Smooth muscle cell of the brain vasculature (primary cell): ENCODE measurements at regions not wholly inside any gene's neighbourhood (a gene's known extent, or its start where the extent isn't known, plus 50 kb on each side); places are given as distances from the start of the nearest gene placed in this dataset.
"Not testable (repeated sequence)": the region's sequence is repeated elsewhere in the genome, so short reads cannot be mapped to it uniquely, and the experiment has no call there.

Experiments
- DNase-seq: peaks from one replicate; pipeline ENCODE4 v3.0.0-alpha.2; 2012; ENCODE audit warnings: low read depth, low spot score

DNA sequence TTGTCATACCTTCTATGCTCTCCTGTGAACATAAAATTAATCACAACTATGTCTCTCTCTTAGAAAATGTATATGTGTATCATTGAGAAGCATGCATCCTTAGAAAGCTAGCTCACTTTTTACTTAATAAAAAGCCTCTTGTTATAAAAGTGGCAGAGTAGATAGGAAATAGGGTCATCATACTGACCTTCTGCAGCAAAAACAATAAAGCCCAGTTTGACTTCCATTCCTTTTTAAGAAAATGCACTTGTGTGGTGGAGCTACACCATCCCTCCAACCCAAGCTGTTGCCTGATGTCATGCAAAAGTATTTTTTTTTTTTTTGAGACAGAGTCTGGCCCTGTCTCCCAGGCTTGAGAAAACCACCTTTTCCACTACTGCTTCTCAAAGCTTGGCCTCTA, 393.3 kb downstream of the LIG4 start:
- DNase-seq, result no peak

GRCh38 chr13:107821492-107821891, 393.8 kb downstream of the LIG4 start:
- no peak for DNase-seq

DNA sequence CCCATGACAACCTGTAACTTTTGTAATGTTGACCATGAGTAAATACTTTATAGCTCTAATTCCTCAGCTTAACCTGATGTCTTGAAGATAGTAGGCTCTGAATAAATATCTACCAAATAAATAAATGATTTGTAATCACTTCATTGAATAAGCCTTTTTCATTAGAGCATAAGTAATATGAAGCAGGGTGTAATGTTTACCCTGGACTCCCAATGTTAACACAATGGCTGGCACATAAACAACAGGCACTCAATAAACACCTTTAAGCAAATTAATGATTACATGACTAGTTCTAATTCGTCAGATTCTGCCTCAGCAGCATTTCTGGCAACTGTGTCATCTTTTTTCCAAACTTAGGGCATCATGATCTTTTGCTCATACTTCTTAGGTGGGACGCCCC, 396.3 kb downstream of the LIG4 start:
- no peak for DNase-seq

GRCh38 chr13:107817647-107818287, 397.6 kb downstream of the LIG4 start:
- no peak for DNase-seq

DNA sequence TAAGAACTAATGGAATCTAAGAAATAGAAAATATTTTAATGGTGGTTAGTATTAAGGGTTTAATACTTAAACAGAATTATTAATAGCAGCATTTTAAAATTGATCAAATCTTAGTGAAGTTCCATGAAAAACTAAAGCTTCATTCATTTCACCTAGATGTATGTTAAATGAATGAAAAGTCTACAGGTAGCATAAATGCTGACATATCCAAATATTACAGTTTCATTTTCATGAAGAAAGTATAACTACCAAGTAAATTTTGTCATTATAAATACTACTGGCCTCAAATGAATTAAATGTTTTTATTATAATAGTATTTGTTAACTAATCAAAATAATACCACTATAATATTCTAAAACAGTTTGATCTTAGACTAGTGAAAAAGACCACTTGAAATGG, 403.3 kb downstream of the LIG4 start:
- no peak for DNase-seq

- no peak for DNase-seq
Measured at GRCh38 chr13:107811233-107812013, 403.9 kb downstream of the LIG4 start.

GRCh38 chr13:107809125-107809524, 406.2 kb downstream of the LIG4 start:
- DNase-seq, result no peak

GRCh38 chr13:107808389-107808788, 406.9 kb downstream of the LIG4 start:
- DNase-seq, result no peak

- DNase-seq, result no peak
Measured at GRCh38 chr13:107807306-107808073, 407.8 kb downstream of the LIG4 start.

DNA sequence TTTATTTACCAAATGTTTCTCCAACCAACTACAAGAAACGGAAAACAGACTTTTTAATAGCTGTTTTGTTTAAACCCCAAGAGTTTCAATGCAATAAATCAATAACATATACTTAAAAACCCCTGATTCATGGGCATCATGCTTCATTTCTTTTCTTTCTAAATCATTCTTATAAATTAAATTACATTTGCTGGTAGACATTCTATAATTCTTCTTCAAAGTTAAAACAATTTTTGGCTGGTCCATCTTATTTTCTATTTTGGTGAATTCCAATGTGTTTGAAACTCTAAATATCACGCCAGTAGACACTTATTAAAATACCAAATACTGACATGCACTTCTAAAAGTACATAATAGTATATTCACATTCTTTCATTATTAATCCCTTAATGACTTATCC, 408.6 kb downstream of the LIG4 start:
- no peak for DNase-seq

GRCh38 chr13:107803822-107804495, 411.4 kb downstream of the LIG4 start:
- DNase-seq, result no peak

DNA sequence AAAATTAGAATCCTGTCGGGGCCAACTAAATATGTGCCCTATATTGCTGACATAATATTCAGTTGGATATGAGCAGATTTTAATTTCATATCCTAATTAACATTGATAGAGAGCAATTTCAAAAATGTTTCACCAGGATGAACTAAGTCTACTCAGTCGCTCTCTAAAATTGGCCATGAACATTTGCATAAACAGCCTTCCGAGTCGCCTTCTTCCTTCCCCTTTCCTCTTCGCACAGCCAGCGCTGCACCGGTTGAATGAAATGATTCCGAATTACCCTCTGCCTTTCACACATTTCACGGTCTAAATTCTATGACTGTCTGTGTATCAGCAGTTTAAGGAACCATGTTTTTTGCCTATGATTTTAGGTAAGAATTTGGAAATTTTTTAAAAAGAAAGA, 413.7 kb downstream of the LIG4 start:
- no peak for DNase-seq

DNA sequence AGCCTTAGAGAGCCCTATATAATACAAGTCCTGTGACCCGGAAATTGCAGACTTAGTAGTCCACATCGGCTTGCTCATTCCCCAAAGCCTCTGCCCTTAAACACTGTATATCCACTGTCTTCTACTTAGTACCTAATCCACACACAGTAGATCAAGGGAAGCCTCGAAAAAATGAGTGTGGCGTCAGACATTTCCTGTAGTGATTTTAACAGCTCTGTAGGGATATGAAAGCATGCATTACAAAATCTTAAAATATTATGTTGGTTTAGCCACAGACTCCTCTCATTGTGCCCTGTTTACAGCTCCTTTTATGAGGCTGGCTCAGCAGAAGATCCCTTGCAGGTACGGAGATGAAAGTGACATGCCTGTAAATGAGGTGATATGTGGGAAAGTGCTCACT, 416.3 kb downstream of the LIG4 start:
- no peak for DNase-seq

DNA sequence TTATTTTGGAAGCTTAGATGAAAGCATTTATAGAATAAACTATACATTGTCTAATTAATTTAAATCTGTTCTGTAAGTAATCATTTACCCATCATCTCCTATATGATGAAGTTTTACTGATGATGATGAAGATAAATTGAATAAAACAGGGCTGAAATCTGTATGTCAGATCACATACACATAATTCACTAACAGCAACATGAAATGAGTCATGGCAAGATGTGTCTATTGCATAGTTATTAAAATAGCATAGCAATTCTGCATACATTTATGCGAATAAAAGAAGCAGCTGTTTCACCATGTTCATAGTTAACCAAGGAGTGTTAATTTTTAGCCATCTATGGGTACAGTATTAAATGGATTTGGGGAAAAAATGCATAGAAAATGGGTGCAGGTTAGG, 424.9 kb downstream of the LIG4 start:
- no peak for DNase-seq

DNA sequence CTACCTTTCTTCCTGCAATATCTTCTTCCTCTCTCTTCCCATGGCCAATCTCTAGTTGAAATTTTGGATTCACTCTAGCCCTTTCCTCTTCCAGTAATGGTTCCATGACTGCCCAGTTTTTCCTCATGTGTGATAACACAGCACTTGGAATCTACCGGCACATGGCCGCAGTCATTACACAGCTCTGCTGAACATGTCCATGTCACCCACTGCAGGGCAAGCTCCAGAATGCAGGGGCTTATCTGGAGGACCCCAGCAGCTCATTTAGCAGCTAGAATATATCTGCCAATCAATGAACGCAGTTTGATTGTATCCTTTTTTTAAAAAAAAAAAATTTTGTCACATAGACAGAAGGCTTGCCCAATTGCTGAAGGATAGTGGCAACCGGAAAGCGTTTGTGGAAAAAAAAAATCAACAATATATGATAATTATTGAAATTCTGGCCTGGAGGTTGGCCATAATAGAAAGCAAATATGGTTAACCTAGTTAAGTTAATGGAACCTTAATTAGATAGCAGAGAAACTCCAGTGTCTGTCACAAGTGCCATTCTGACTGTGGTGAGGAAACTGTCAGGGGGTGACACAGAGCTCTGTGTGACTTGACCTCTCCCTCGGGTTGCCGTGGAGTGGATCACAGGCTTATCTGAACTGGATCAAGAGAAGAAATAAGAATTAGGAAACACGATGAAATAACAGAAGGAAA, 426.7 kb downstream of the LIG4 start:
- no peak for DNase-seq

- DNase-seq, result not testable (repeated sequence)
Measured at GRCh38 chr13:107782646-107783045, 432.7 kb downstream of the LIG4 start.

DNA sequence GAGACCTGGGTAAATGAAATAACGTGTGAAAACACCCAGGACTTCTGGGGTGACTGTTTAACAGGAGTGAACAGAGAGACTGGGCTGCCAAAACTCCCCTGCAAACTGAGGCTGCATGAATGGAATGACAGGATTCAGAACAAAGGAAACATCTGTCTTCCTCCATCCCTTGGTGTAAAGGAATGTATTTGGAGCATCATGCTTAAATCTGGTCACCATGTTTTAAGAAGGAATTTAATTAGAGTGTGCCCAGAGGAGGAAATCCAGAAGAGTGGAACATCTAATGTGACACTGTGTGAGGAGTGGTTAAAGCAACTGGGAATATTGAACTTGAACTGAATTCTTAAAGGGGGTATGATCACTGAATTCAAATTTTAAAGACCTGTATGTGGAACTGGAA, 437.2 kb downstream of the LIG4 start:
- no peak for DNase-seq

DNA sequence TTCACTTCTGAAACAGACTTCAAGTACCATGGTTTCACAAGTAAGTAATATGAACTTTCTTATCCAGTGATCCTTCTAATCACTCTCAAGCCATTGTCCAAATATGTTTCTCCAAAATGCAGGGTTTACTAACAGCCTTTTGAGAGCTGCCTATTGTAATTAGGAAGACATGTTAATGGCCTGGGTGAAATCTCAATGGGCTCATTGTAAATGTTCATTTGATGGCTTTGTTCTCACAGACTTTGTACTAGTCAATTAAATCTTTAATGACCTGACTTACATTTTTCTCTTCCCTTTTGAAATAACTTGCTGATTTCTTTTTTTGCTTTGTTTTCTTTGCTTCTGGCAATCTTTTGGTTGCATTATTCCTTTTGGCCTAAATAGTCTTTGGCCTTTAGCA, 444.8 kb downstream of the LIG4 start:
- DNase-seq, result no peak

DNA sequence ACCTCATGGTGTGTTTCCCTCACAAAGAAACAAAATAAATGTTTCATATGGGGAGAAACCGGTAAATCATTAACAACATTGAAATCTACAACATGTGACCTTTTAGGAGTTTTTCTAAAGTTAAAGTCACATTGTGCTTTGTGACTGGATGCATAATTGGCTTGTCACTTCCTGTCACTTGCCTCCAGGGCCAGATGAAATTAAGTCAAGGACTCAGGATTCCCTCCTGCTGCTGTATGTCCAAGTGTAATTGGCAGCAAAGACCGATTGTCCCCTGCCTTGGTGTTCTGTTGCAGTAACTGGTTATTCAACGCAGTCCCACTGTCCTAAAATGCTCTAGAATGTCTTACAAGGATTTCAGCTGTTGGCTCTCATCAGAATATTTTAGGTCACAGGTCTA, 448.2 kb downstream of the LIG4 start:
- no peak for DNase-seq

DNA sequence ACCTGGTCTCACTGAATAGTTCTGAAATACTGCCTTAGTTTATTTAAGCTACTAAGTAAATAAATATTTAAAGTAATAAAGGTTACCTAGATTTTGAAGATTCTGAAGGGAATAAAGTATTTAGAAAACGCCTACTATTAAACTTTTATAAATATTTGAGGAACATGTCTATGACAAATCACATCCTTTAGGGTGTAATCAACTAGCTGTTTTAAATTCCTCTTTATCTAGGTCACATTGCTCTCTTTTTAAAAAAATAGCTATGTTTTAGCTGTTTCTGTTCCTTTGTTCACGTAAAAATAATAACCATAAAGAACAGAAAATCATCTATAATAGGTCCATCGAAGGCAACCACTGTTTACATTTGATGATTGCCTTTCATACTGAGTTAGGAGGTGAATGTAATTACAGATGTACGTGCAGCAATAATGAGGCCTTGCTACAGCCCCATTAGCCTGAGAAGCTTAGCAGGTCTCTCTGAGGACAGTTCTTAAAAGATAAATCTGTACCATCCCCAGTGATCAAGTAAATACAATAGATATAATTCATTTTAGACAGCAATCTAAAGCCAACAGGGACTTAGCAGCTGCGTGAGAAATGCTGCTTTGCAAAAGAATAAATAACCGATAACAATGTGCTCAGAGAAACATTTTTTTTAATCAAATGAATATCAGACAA, 449.5 kb downstream of the LIG4 start:
- DNase-seq, result no peak

GRCh38 chr13:107764046-107764445, 451.3 kb downstream of the LIG4 start:
- DNase-seq, result no peak
